Tibial artery (tissue), 4 donors: ENCODE measurements at regions not wholly inside any gene's neighbourhood (a gene's known extent, or its start where the extent isn't known, plus 50 kb on each side); places are given as distances from the start of the nearest gene placed in this dataset.

Experiments used
- DNase-seq, 2 donors: peaks; one replicate each; pipeline ENCODE4 v3.0.0-alpha.2; 2019
- H3K27ac ChIP-seq, 2 donors: fragments of 200-600 bp; sonication (generic) in 1 of 2; 1 replicate in 1 of 2; 2 replicates in 1 of 2; pipeline ENCODE4 v1.5.1; 2018 to 2019; ENCODE audit warnings: mild to moderate bottlenecking in 1 of 2
- H3K27me3 ChIP-seq, 2 donors: fragments of 200-600 bp; sonication (generic) in 1 of 2; one replicate each; pipeline versions ENCODE4 v1.5.1 to v1.6.0; 2016 to 2019
- H3K36me3 ChIP-seq, 3 donors: fragments of 200-600 bp; sonication (generic) in 2 of 3; one replicate each; pipeline ENCODE4 v1.5.1; 2016 to 2019; ENCODE audit warnings: mild to moderate bottlenecking in 2 of 3
- H3K4me1 ChIP-seq, 4 donors: fragments of 200-600 bp; sonication (generic) in 2 of 4; 1 replicate in 3 of 4; 2 replicates in 1 of 4; pipeline ENCODE4 v1.5.1; 2016 to 2019
- H3K4me3 ChIP-seq, 2 donors: fragments of 200-600 bp; sonication (generic) in 1 of 2; 1 replicate in 1 of 2; 2 replicates in 1 of 2; pipeline ENCODE4 v1.5.1; 2018 to 2019; ENCODE audit warnings: mild to moderate bottlenecking in 2 of 2
- H3K9me3 ChIP-seq, 3 donors: fragments of 200-600 bp; sonication (generic) in 1 of 3; one replicate each; pipeline ENCODE4 v1.5.1; 2016 to 2019
- CTCF ChIP-seq, 2 experiments: fragments of 200-600 bp in 1 of 2; fragments of 450-650 bp in 1 of 2; IDR thresholded peaks; one replicate each; pipeline ENCODE4 v1.5.1; 2017 to 2019; ENCODE audit warnings: antibody characterized with exemption in 2 of 2, mild to moderate bottlenecking in 1 of 2, moderate library complexity in 1 of 2
- intact Hi-C: fragments of 100-400 bp; cut with DNase I; formaldehyde crosslinking; loops from one replicate; pipeline ENCODE4 v1.15.0; 2023; ENCODE audit warnings: low total_unique reads

DNA sequence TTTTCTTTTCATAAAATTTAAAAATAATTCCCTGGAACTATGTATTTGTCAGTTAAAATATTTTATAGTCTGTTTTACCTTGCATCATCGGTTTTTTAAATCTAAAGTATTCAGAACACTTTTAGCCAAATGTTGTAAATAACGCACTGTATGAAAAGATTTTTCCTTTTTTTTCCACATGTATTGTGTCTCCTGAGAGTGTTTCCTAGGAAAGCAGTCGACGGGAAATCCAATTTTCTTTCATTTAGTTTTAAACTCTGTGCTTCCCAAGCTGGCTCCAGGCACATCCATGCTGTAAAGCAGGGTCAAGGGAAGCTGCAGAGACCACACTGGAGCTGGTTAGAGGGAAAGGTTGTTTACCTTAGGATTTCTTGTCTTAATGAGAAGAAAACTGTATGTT lies 1724.3 kb upstream of the TENM3 start:
- no peaks in the 10 kb centered on the region for H3K36me3 ChIP-seq
- H3K9me3 ChIP-seq: no peaks in the 10 kb centered on the region
- no peak overlapping the region for H3K27ac ChIP-seq
- DNase-seq: no peak
- TF ChIP-seq CTCF (IDR thresholded peaks at IDR 0.05): no peak
- H3K4me3 ChIP-seq: no peak overlapping the region
- no peaks in the 10 kb centered on the region for H3K27me3 ChIP-seq
- H3K4me1 ChIP-seq: no peaks in the 10 kb centered on the region
- intact Hi-C loops: no loop called here

DNA sequence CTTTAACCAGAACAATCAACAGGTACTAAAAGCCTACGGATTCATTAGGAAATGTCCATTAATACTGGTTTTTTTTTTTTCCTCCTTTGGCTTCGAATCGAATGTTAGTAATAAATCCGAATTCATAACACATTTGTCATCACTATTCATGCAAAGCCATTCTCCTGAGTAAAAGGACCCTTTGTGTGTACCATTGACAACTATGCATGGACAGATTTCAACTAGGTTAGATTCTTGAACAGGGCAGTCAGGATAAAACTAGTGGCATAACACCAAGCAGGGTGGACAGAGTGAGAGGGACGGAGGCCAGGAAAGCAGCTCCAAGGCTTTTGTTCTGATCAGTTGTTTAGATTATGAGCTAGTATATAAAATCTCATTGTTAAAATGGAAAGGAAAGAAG lies 1722.0 kb upstream of the TENM3 start:
- no peak overlapping the region for H3K27ac ChIP-seq
- no peaks in the 10 kb centered on the region for H3K27me3 ChIP-seq
- no peak overlapping the region for H3K4me3 ChIP-seq
- TF ChIP-seq CTCF (IDR thresholded peaks at IDR 0.05): no peak
- DNase-seq: no peak
- intact Hi-C loops: no loop called here
- H3K36me3 ChIP-seq: no peaks in the 10 kb centered on the region
- H3K9me3 ChIP-seq: no peaks in the 10 kb centered on the region
- no peaks in the 10 kb centered on the region for H3K4me1 ChIP-seq

DNA sequence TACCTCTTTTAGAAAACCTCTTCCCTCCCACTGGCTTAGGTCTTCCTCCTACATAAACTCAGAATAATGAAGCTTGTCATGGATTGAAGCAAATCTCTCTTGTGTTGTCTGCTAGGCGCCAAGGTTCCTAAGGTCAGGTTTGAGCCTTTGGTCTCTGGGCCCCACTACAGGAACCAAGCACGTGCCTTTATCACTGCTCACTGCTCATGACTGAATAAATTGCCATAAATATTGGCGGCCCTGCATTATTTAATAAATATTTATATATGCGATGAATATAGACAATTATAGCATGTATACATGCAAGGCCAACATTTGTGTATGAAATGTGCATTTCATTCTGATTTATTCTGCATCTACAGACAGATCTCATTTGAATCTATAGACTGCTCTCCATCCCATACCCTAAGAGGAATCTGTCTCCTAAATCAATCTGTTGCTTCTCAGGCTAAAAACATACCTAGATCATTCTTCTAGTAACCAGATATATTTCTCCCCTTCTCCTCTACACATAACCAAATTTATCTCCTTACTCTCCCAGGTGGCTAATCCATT lies 1717.6 kb upstream of the TENM3 start:
- H3K4me3 ChIP-seq: no peak overlapping the region
- H3K4me1 ChIP-seq: no peaks in the 10 kb centered on the region
- no peaks in the 10 kb centered on the region for H3K36me3 ChIP-seq

GRCh38 chr4:180528003-180528402 lies 1715.2 kb upstream of the TENM3 start:
- Histone ChIP-seq H3K27ac (no peak overlapping the region), H3K36me3 (no peaks in the 10 kb centered on the region), H3K9me3 (no peaks in the 10 kb centered on the region), H3K27me3 (no peaks in the 10 kb centered on the region), H3K4me3 (no peak overlapping the region), H3K4me1 (no peaks in the 10 kb centered on the region)
- intact Hi-C loops: no loop called here
- TF ChIP-seq CTCF (IDR thresholded peaks at IDR 0.05): no peak
- DNase-seq: no peak

More for the DNA sequence above, 1717.6 kb upstream of the TENM3 start:
- intact Hi-C loops: no loop called here
- no peak overlapping the region for H3K27ac ChIP-seq
- no peaks in the 10 kb centered on the region for H3K27me3 ChIP-seq
- no peaks in the 10 kb centered on the region for H3K9me3 ChIP-seq
- DNase-seq: no peak
- no peak for TF ChIP-seq CTCF (IDR thresholded peaks at IDR 0.05)

DNA sequence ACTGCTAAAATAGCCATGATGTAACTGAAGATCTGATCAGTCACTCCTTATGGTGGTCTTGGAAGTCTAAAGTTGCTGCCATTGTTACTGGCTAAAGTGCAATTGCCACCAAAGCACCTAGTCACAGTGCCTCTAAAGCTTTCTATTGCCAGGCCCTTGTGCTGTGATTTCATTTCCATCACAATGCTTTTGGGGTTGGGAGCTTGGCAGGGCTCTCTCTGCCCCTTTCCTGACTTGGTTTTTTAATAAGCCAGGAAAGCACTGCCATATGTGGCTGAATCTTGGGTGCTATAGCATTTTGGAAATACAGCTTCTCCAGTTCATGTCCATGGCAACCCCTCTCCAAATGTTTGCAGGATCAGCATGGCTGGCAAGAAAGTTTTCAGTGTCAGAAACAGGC lies 1712.4 kb upstream of the TENM3 start:
- no peak for TF ChIP-seq CTCF (IDR thresholded peaks at IDR 0.05)
- Histone ChIP-seq H3K4me3 (no peak overlapping the region), H3K27me3 (no peaks in the 10 kb centered on the region), H3K36me3 (no peaks in the 10 kb centered on the region), H3K27ac (no peak overlapping the region), H3K9me3 (no peaks in the 10 kb centered on the region), H3K4me1 (no peaks in the 10 kb centered on the region)
- DNase-seq: no peak
- intact Hi-C loops: no loop called here

GRCh38 chr4:180532691-180533090 lies 1710.5 kb upstream of the TENM3 start:
- TF ChIP-seq CTCF (IDR thresholded peaks at IDR 0.05): no peak
- no peaks in the 10 kb centered on the region for H3K36me3 ChIP-seq
- intact Hi-C loops: no loop called here

More at GRCh38 chr4:180532691-180533090, 1710.5 kb upstream of the TENM3 start:
- Histone ChIP-seq H3K9me3 (no peaks in the 10 kb centered on the region), H3K27ac (no peak overlapping the region), H3K4me1 (no peaks in the 10 kb centered on the region), H3K27me3 (no peaks in the 10 kb centered on the region), H3K4me3 (no peak overlapping the region)
- no peak for DNase-seq
